BJ (cell line): ENCODE measurements at regions not wholly inside any gene's neighbourhood (a gene's known extent, or its start where the extent isn't known, plus 50 kb on each side); places are given as distances from the start of the nearest gene placed in this dataset.

Experiments
- CTCF ChIA-PET: fragments of 350-600 bp; formaldehyde crosslinking; extraction: SDS; loops from one replicate; lab custom pipeline; 2021; ENCODE audit warnings: antibody characterized with exemption, inconsistent platforms; lab: Yijun Ruan, JAX
- POLR2A ChIA-PET: fragments of 300-600 bp; sonication (Branson Sonifier 250); formaldehyde crosslinking; extraction: SDS; loops from one replicate; lab custom pipeline; 2021; ENCODE audit warnings: antibody characterized with exemption; lab: Charles Lee
- DNase-seq: peaks from one replicate; pipeline ENCODE4 v3.0.0-alpha.2; 2011; ENCODE audit warnings: low read depth
- H3K27me3 ChIP-seq: 2 replicates; pipeline ENCODE4 v1.6.0; 2011; ENCODE audit warnings: low read length; ENCODE audit not compliant: control insufficient read depth, insufficient read depth
- H3K36me3 ChIP-seq: 2 replicates; pipeline ENCODE4 v1.5.1; 2011; ENCODE audit warnings: low read length; ENCODE audit not compliant: control insufficient read depth, insufficient read depth
- H3K4me3 ChIP-seq: 2 replicates; pipeline ENCODE4 v1.5.1; 2011; ENCODE audit warnings: low read depth, mild to moderate bottlenecking, control low read depth, low read length
- TF ChIP-seq, protein P1 (sequence below): IDR thresholded peaks from 2 replicates; pipeline ENCODE4 v1.5.1; 2011; ENCODE audit warnings: low read depth, mild to moderate bottlenecking, control low read depth, inconsistent platforms, low read length, moderate library complexity; ENCODE audit not compliant: insufficient read depth

DNA sequence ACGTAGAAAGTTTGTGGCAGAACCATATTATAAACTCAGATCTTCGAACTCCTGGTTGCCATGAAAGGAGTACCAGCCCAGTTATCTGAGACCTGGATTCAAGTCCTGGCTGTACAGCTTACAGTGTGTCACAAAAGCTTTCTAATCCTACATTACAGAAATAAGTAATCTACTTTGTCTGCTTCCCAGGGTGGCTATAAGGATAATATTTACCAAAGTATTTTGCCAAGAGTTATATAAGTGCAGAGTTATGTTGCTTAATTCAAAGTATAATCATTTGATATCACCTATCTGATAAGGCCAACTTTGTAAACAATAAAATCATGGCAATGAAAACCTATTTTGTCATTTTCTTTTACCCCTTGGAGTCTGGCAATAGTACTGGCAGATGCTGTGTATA is 381.6 kb downstream of the NDFIP2 start:
- H3K4me3 ChIP-seq, result no peak overlapping the region
- no peaks in the 10 kb centered on the region for H3K27me3 ChIP-seq
- TF ChIP-seq, protein P1, sequence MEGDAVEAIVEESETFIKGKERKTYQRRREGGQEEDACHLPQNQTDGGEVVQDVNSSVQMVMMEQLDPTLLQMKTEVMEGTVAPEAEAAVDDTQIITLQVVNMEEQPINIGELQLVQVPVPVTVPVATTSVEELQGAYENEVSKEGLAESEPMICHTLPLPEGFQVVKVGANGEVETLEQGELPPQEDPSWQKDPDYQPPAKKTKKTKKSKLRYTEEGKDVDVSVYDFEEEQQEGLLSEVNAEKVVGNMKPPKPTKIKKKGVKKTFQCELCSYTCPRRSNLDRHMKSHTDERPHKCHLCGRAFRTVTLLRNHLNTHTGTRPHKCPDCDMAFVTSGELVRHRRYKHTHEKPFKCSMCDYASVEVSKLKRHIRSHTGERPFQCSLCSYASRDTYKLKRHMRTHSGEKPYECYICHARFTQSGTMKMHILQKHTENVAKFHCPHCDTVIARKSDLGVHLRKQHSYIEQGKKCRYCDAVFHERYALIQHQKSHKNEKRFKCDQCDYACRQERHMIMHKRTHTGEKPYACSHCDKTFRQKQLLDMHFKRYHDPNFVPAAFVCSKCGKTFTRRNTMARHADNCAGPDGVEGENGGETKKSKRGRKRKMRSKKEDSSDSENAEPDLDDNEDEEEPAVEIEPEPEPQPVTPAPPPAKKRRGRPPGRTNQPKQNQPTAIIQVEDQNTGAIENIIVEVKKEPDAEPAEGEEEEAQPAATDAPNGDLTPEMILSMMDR, result no peak
- POLR2A ChIA-PET, result interaction anchor here (0.5 kb wide), 1 partner anchor 74 kb away, joined by 3 read pairs; no protein-coding TSS in a partner anchor
- H3K36me3 ChIP-seq, result no peaks in the 10 kb centered on the region
- DNase-seq, result no peak
- CTCF ChIA-PET, result interaction anchor here (0.6 kb wide), 1 partner anchor 10 kb away, joined by 3 read pairs; no protein-coding TSS in a partner anchor

DNA sequence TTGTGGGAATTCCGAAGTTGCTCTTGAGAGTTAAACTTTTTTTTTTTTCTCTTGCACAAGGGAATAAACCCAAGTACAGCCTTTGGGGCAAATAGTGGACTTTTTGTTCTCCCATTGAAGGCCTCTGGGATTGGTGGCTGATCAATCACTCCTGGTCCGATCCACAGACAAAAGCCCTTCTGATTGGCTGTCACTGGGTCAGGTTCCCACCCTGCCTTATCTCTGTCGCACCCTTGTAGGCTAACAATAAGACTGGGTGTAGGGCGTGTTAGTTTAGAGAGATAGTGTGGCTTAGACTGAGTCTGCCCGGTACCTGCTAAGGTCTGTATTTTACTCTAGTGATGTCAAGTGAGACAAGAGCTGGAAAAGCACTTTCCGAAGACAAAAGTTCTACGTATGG is 380.8 kb downstream of the NDFIP2 start:
- no peaks in the 10 kb centered on the region for H3K36me3 ChIP-seq
- DNase-seq, result no peak
- no peak overlapping the region for H3K4me3 ChIP-seq
- TF ChIP-seq, protein P1, result no peak
- H3K27me3 ChIP-seq, result no peaks in the 10 kb centered on the region
- ChIA-PET POLR2A (interaction anchor here (0.5 kb wide), 1 partner anchor 75 kb away, joined by 3 read pairs; no protein-coding TSS in a partner anchor), CTCF (interaction anchor here (0.6 kb wide), 1 partner anchor 9 kb away, joined by 3 read pairs; no protein-coding TSS in a partner anchor)

DNA sequence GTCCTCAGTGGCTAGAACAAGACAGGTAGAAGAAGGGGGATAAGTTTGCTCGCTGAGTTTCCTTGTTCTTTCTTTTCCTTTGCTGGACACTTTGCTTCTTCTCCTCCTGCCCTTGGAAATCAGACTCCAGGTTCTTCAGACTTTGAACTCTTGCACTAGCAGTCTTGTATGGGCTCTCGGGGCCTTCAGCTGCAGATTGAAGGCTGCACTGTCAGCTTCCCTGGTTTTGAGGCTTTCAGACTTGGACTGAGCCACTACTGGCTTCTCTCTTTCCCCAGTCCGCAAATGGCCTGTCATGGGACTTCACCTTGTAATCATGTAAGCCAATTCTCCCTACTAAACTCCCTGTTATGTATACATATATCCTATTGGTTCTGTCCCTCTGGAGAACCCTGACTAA is 379.8 kb downstream of the NDFIP2 start:
- no peak overlapping the region for H3K4me3 ChIP-seq
- no peaks in the 10 kb centered on the region for H3K36me3 ChIP-seq
- TF ChIP-seq, protein P1, result no peak
- CTCF ChIA-PET, result no interaction called here
- no peak for DNase-seq
- no peaks in the 10 kb centered on the region for H3K27me3 ChIP-seq
- POLR2A ChIA-PET, result no interaction called here

DNA sequence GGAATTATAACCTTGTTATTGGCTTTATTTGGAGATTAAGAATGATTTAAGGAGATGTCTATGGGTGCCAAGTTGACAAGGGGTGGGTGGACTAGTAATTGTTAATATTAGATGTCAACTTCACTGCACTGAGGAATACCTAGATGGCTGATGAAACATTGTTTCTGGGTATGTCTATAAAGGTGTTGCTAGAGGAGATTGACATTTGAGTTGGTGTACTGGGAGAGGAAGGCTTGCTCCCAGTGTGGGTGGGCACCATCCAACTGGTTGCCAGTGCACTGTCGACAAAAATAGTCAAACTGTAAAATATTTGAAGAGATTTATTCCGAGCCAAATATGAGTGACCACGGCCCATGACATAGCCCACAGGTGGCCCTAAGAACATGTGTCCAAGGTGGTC is 378.8 kb downstream of the NDFIP2 start:
- Histone ChIP-seq H3K27me3 (no peaks in the 10 kb centered on the region), H3K4me3 (no peak overlapping the region), H3K36me3 (no peaks in the 10 kb centered on the region)
- no peak for DNase-seq
- TF ChIP-seq, protein P1, result no peak
- CTCF ChIA-PET, result no interaction called here
- POLR2A ChIA-PET, result no interaction called here

DNA sequence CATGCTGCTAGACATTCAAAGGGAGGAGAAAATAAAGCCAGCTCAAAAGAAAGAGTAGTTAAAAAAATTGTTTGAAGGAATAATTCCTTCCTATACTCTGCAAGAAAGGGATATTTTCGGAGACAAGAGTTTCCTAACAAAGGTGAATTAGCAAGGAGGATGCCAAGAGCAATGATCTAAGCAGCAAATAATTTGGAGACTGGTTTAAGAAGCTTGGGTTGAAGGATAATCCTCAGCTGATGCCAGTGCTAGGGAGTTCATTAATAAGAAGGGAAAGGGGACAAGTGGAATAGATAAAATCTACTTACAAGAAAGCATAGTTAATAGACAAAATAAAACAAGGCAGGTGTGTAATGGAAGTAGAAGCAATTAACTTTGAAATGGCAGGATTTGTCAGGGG is 372.3 kb downstream of the NDFIP2 start:
- Histone ChIP-seq H3K36me3 (no peaks in the 10 kb centered on the region), H3K4me3 (no peak overlapping the region), H3K27me3 (no peaks in the 10 kb centered on the region)
- POLR2A ChIA-PET, result no interaction called here
- DNase-seq, result no peak
- CTCF ChIA-PET, result no interaction called here
- TF ChIP-seq, protein P1, result no peak
